HEK293T (cell line): ENCODE measurements at regions not wholly inside any gene's neighbourhood (a gene's known extent, or its start where the extent isn't known, plus 50 kb on each side); places are given as distances from the start of the nearest gene placed in this dataset.
"Not testable (repeated sequence)": the region's sequence is repeated elsewhere in the genome, so short reads cannot be mapped to it uniquely, and the experiment has no call there.

Experiments used
- CTCF ChIA-PET: fragments of 350-600 bp; formaldehyde crosslinking; extraction: SDS; loops from one replicate; lab custom pipeline; 2021; ENCODE audit warnings: antibody characterized with exemption, inconsistent platforms; lab: Yijun Ruan, JAX
- POLR2A ChIA-PET: fragments of 350-600 bp; formaldehyde crosslinking; extraction: SDS; loops from one replicate; lab custom pipeline; 2020; ENCODE audit warnings: antibody characterized with exemption, inconsistent platforms; lab: Yijun Ruan, JAX
- DNase-seq: peaks from one replicate; pipeline ENCODE4 v3.0.0; 2012; ENCODE audit warnings: mixed read lengths; ENCODE audit errors: extremely low spot score
- ARNT ChIP-seq: fragments of 450-650 bp; IDR thresholded peaks from 2 replicates; pipeline ENCODE4 v1.6.1; 2017; ENCODE audit warnings: mild to moderate bottlenecking
- BHLHE40 ChIP-seq: fragments of 450-650 bp; IDR thresholded peaks from 2 replicates; pipeline ENCODE4 v1.6.1; 2016; ENCODE audit warnings: mild to moderate bottlenecking, moderate library complexity, borderline replicate concordance
- CTBP1 ChIP-seq: fragments of 450-650 bp; IDR thresholded peaks from 2 replicates; pipeline ENCODE4 v1.6.1; 2016; ENCODE audit warnings: borderline replicate concordance
- ELF4 ChIP-seq: fragments of 450-650 bp; IDR thresholded peaks from 2 replicates; pipeline ENCODE4 v1.6.1; 2017; ENCODE audit warnings: antibody characterized with exemption
- FOXA1 ChIP-seq: fragments of 450-650 bp; IDR thresholded peaks from 2 replicates; pipeline ENCODE4 v1.6.1; 2016; ENCODE audit warnings: mild to moderate bottlenecking
- FOXK2 ChIP-seq: fragments of 450-650 bp; IDR thresholded peaks from 2 replicates; pipeline ENCODE4 v1.6.1; 2016; ENCODE audit warnings: mild to moderate bottlenecking
- FOXM1 ChIP-seq: fragments of 450-650 bp; IDR thresholded peaks from 2 replicates; pipeline ENCODE4 v1.6.1; 2017; ENCODE audit warnings: mild to moderate bottlenecking, borderline replicate concordance
- HDGF ChIP-seq: fragments of 450-650 bp; IDR thresholded peaks from 2 replicates; pipeline ENCODE4 v1.6.1; 2017; ENCODE audit warnings: antibody characterized with exemption, borderline replicate concordance
- L3MBTL2 ChIP-seq: fragments of 450-650 bp; conservative IDR thresholded peaks from 2 replicates; pipeline ENCODE4 v1.6.1; 2016; ENCODE audit warnings: mild to moderate bottlenecking
- LEF1 ChIP-seq: fragments of 450-650 bp; IDR thresholded peaks from 2 replicates; pipeline ENCODE4 v1.6.1; 2017; ENCODE audit warnings: mild to moderate bottlenecking, borderline replicate concordance
- NFRKB ChIP-seq: fragments of 450-650 bp; IDR thresholded peaks from 2 replicates; pipeline ENCODE4 v1.6.1; 2016; ENCODE audit warnings: mild to moderate bottlenecking, moderate library complexity
- PKNOX1 ChIP-seq: fragments of 450-650 bp; IDR thresholded peaks from 2 replicates; pipeline ENCODE4 v1.6.1; 2016
- SP1 ChIP-seq: fragments of 450-650 bp; IDR thresholded peaks from 2 replicates; pipeline ENCODE4 v1.6.1; 2017
- SUZ12 ChIP-seq: fragments of 450-650 bp; IDR thresholded peaks from 2 replicates; pipeline ENCODE4 v1.6.1; 2016; ENCODE audit warnings: mild to moderate bottlenecking
- TARDBP ChIP-seq: fragments of 450-650 bp; IDR thresholded peaks from 2 replicates; pipeline ENCODE4 v1.6.1; 2016
- ZNF384 ChIP-seq: fragments of 450-650 bp; IDR thresholded peaks from 2 replicates; pipeline ENCODE4 v1.6.1; 2016

- POLR2A ChIA-PET: no interaction called here
- DNase-seq: no peak
- no peak for TF ChIP-seq FOXA1
- TF ChIP-seq SUZ12: no peak
- TF ChIP-seq ZNF384: no peak
- no peak for TF ChIP-seq BHLHE40
- no peak for TF ChIP-seq PKNOX1
- TF ChIP-seq ARNT: no peak
- TF ChIP-seq HDGF: no peak
- TF ChIP-seq TARDBP: no peak
- TF ChIP-seq FOXK2: no peak
- TF ChIP-seq NFRKB: no peak
- TF ChIP-seq LEF1: no peak
- no peak for TF ChIP-seq SP1
- TF ChIP-seq ELF4: no peak
- no peak for TF ChIP-seq L3MBTL2
- TF ChIP-seq CTBP1: no peak
- TF ChIP-seq FOXM1: no peak
- CTCF ChIA-PET: no interaction called here
Measured at GRCh38 chr7:96823274-96823673, 113.6 kb upstream of the SEM1 start.

- CTCF ChIA-PET: no interaction called here
- no peak for DNase-seq
- TF ChIP-seq L3MBTL2: no peak
- no peak for TF ChIP-seq FOXK2
- no peak for TF ChIP-seq TARDBP
- TF ChIP-seq SP1: no peak
- no peak for TF ChIP-seq FOXA1
- no peak for TF ChIP-seq ARNT
- no peak for TF ChIP-seq ELF4
- POLR2A ChIA-PET: no interaction called here
Measured at GRCh38 chr7:96824686-96825085, 115.0 kb upstream of the SEM1 start.

- POLR2A ChIA-PET: no interaction called here
- no peak for TF ChIP-seq LEF1
- TF ChIP-seq SUZ12: no peak
- TF ChIP-seq HDGF: no peak
- TF ChIP-seq TARDBP: no peak
- no peak for TF ChIP-seq ARNT
- TF ChIP-seq FOXA1: no peak
- TF ChIP-seq FOXK2: no peak
- no peak for TF ChIP-seq CTBP1
- no peak for TF ChIP-seq ELF4
- TF ChIP-seq BHLHE40: no peak
- TF ChIP-seq SP1: no peak
- no peak for TF ChIP-seq ZNF384
- CTCF ChIA-PET: no interaction called here
- DNase-seq: no peak
Measured at GRCh38 chr7:96825285-96825684, 115.6 kb upstream of the SEM1 start.

- ChIA-PET CTCF (no interaction called here), POLR2A (no interaction called here)
- TF ChIP-seq BHLHE40: no peak
- no peak for DNase-seq
Measured at GRCh38 chr7:96826089-96826488, 116.4 kb upstream of the SEM1 start.

- POLR2A ChIA-PET: no interaction called here
- CTCF ChIA-PET: no interaction called here
- TF ChIP-seq FOXA1 (no peak), CTBP1 (no peak), NFRKB (no peak), ARNT (no peak), ZNF384 (no peak), PKNOX1 (no peak), ELF4 (no peak), SP1 (no peak), BHLHE40 (no peak), SUZ12 (no peak), L3MBTL2 (no peak), TARDBP (no peak), LEF1 (no peak), HDGF (no peak), FOXK2 (no peak), FOXM1 (no peak)
Measured at GRCh38 chr7:96827701-96828100, 118.1 kb upstream of the SEM1 start.

GRCh38 chr7:96829121-96829520 lies 119.5 kb upstream of the SEM1 start:
- DNase-seq, CTCF ChIA-PET, POLR2A ChIA-PET: not testable (repeated sequence)

More at GRCh38 chr7:96827701-96828100, 118.1 kb upstream of the SEM1 start:
- DNase-seq: no peak

- TF ChIP-seq FOXA1: no peak
- no peak for TF ChIP-seq SP1
- TF ChIP-seq FOXK2: no peak
- TF ChIP-seq CTBP1: no peak
- no peak for DNase-seq
- ChIA-PET POLR2A (no interaction called here), CTCF (no interaction called here)
Measured at GRCh38 chr7:96831446-96831845, 121.8 kb upstream of the SEM1 start.

GRCh38 chr7:96832092-96832662 lies 122.5 kb upstream of the SEM1 start:
- ChIA-PET POLR2A (no interaction called here), CTCF (no interaction called here)
- no peak for DNase-seq
- TF ChIP-seq LEF1 (no peak), ARNT (no peak), SP1 (no peak), PKNOX1 (no peak), HDGF (no peak), ELF4 (no peak), FOXM1 (no peak), FOXK2 (no peak), NFRKB (no peak), SUZ12 (no peak), CTBP1 (no peak), L3MBTL2 (no peak), FOXA1 (no peak), ZNF384 (no peak), BHLHE40 (no peak)
